C4-2B (cell line): ENCODE measurements at regions not wholly inside any gene's neighbourhood (a gene's known extent, or its start where the extent isn't known, plus 50 kb on each side); places are given as distances from the start of the nearest gene placed in this dataset.

Source experiments
- H3K27ac ChIP-seq: fragments of 450-650 bp; 2 replicates; pipeline ENCODE4 v1.5.1; 2017
- ZFX ChIP-seq: fragments of 450-650 bp; IDR thresholded peaks from 2 replicates; pipeline ENCODE4 v1.6.1; 2017
- TF ChIP-seq, protein P1 (sequence below): fragments of 450-650 bp; conservative IDR thresholded peaks from 2 replicates; pipeline ENCODE4 v1.5.1; 2017; ENCODE audit warnings: mild to moderate bottlenecking

DNA sequence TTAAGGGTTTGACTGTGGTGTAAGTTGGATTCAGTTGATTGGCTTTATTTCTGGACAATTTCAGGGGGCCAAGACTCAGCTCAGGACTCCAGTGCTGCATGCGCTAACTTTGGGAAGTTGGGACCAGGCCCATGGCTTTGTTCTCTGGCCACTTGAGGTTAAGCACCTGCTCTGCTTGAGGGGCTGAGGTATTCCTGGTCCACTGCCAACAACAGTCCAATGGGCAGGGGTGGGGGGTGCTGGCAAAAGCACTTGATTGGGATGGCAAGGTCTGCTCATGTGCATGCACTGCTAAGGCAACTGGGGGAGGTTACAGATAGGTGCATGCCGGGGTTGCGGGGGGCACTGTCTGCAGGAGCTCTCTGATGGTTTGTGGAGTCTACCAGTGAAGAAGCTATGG, 52.6 kb upstream of the ASB17 start:
- no peak for TF ChIP-seq ZFX
- TF ChIP-seq, protein P1, sequence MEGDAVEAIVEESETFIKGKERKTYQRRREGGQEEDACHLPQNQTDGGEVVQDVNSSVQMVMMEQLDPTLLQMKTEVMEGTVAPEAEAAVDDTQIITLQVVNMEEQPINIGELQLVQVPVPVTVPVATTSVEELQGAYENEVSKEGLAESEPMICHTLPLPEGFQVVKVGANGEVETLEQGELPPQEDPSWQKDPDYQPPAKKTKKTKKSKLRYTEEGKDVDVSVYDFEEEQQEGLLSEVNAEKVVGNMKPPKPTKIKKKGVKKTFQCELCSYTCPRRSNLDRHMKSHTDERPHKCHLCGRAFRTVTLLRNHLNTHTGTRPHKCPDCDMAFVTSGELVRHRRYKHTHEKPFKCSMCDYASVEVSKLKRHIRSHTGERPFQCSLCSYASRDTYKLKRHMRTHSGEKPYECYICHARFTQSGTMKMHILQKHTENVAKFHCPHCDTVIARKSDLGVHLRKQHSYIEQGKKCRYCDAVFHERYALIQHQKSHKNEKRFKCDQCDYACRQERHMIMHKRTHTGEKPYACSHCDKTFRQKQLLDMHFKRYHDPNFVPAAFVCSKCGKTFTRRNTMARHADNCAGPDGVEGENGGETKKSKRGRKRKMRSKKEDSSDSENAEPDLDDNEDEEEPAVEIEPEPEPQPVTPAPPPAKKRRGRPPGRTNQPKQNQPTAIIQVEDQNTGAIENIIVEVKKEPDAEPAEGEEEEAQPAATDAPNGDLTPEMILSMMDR = no peak
- H3K27ac ChIP-seq = no peak overlapping the region

DNA sequence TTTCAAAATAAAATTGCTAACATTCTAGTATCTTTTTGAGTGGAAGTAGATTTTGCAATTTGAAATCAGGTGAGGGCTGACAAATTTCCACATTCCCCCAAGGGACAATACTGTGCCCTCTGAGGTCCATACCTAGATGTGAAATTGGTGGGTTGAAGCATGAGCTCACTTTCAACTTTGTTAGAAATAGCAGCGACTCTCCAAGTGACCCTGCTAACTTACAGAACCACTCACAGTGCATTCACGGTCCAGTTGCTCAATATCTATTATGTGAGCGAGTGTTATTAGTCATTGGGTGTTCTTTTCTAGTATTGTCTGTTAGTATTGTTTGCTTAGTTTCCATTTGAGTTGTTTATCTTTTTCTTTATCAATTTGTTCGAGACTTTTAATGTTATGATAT, 53.6 kb upstream of the ASB17 start:
- TF ChIP-seq, protein P1 = no peak
- no peak for TF ChIP-seq ZFX
- H3K27ac ChIP-seq = no peak overlapping the region

DNA sequence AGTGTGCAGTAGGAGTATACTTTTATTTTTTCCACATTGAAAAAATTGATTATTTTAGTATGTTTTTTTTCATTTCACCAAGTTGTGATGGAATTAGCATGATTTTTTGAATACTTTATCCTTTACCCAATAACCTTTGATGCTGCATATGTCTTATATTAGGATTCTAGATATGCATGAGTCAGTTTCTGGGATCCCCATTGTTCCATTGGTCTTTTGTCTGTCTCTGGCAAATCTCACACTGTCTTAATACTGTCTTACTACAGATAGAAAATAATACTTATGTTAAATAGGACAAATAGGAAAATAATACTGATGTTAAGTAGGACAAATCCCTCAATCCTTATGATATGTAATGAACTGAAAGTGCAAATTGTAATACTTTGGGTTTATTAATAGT, 54.3 kb upstream of the ASB17 start:
- no peak overlapping the region for H3K27ac ChIP-seq
- no peak for TF ChIP-seq ZFX
- TF ChIP-seq, protein P1 = no peak

DNA sequence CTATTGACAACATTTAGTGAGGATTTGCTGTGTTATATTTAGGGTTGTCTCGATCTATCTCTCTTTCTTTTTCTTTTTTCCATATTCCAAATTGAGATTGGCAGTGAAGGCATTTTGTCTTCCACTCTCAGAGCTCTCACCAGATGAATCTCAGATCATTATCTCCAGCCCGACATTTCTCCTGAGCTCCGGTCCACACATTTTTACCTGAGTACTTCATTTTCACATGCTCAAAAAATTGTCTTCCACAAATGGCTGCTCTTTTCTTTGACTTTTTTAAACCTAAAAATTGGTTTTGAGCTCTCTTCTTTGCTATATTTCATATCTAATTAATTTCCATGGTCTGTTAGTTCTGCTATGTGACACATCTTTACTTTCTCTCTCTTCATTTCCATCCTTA, 56.9 kb upstream of the ASB17 start:
- H3K27ac ChIP-seq = no peak overlapping the region
- TF ChIP-seq, protein P1 = no peak
- TF ChIP-seq ZFX = no peak

DNA sequence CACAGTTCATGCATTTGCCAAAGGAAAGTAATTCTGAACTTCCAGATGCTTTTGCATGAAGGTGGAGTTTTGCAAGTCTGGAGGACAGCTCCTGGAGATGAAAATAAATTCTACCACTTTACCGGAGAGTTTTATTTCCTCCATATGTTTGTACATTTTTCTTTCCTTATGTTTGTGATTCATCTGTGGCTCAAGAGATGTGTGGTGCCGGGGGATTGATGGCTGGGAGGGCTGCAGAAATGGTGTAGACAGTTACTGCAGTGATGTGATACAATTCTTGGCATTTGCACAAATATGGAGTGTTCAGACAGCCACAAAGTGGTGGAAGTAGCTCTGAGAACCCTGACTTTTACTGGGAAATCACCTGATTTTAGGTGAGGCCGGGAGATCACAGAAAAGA, 58.5 kb upstream of the ASB17 start:
- TF ChIP-seq ZFX = no peak
- TF ChIP-seq, protein P1 = no peak
- H3K27ac ChIP-seq = no peak overlapping the region

DNA sequence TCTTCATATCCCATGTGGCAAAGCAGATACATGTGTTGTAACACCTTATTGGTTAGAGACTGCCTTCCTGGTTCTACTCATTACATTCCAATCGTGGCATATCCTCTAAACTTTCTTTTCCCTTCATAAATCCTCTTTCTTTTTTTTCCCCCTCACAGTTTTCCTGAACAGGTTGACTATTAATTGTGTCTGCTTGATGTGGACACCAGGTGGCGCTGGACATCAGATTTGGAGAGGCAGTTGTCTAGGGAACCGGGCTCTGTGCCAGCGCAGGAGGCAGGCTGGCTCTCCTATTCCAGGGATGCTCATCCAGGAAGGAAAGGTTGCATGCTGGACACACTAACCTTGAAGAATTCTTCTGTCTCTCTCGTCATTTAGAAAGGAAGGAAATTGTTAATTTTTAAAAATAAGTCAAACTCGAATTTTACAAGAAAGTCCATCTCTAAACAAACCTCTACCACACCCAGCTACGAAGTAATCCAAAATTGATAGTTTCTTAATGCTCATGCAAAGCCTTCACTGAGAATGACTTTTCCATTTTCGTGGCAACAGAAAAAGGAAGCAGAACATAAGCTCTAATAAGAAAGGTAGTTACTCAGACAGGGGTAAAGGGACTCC, 59.4 kb upstream of the ASB17 start:
- no peak overlapping the region for H3K27ac ChIP-seq
- no peak for TF ChIP-seq ZFX
- TF ChIP-seq, protein P1 = peak; percentile 95

DNA sequence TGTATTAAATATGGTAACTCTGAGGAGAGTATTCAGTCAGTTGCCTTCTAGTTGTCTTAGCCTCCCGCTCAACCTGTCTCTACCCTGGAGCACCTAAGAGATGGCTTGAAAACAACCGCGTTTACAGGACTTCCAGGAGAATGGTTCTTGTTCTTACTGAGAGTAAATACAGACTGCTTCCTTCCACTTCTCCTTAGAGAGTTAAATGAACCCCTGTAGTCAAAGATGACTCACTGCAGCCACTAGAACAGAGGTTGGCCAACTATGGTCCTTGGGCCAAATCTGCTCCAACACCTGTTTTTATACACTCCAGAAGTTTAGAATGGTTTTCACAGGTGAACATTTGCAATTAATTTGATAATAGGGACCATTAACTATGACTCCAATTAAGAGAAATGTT, 60.1 kb upstream of the ASB17 start:
- no peak overlapping the region for H3K27ac ChIP-seq
- TF ChIP-seq ZFX = no peak
- TF ChIP-seq, protein P1 = no peak
